ENCODE measurements at regions not wholly inside any gene's neighbourhood (a gene's known extent, or its start where the extent isn't known, plus 50 kb on each side); places are given as distances from the start of the nearest gene placed in this dataset.

DNA sequence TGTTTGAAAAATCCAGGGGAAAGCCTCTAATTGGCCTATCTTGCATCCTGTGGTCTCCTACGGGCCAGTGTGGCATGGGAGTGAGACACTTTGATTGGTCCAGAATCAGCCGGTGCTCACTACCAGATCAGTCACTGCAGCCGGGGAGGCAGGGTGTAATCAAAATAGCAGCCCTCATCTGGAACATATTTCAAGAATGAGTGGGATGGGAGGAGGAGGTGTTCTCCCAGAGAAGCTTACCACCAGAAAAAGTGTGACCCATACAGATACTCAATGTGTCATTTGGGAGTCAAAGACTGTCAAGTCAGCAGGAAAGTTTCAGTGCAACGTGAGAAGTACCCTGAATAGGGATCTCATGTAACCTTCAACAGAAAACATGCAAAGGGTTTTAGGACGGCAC lies 393.9 kb upstream of the SLC14A2 start:
- WGBS, 2 donors (ENCODE audit: low coverage in 1 of 2): 85 to 100% methylated on average over 1 to 5 of the region's 5 CpGs
- TF ChIP-seq CTCF (IDR thresholded peaks at IDR 0.05) (no peak), POLR2AphosphoS5 (IDR thresholded peaks at IDR 0.05) (no peak), EP300 (IDR thresholded peaks at IDR 0.05; ENCODE audit: low read depth) (no peak), POLR2A (IDR thresholded peaks at IDR 0.05) (no peak)
- Histone ChIP-seq H3K36me3 (no peaks in the 10 kb centered on the region), H3K4me3 (no peak overlapping the region), H3K4me1 (no peaks in the 10 kb centered on the region), H3K27me3 (no peaks in the 10 kb centered on the region), H3K27ac (no peak overlapping the region), H3K9me3 (no peaks in the 10 kb centered on the region)
- in situ Hi-C loops (cut with MboI; ENCODE audit: low pct_ligation_motif_present in 1 of 4, low pct_unique_long_range_greater_than_20kb in 1 of 4, low sequenced_read_pairs in 3 of 4) (loop anchor here in 2 of 4 donors (25.0 kb wide), 3 partner anchors 309 to 1084 kb away; partner anchors contain the start of gene SETBP1 (in 1 of the 2)), intact Hi-C loops (cut with DNase I; ENCODE audit: low total_unique reads) (no loop called here)
- no peak for DNase-seq

GRCh38 chr18:45222180-45222579 lies 393.1 kb upstream of the SLC14A2 start:
- Histone ChIP-seq H3K27me3 (no peaks in the 10 kb centered on the region), H3K4me1 (no peaks in the 10 kb centered on the region), H3K36me3 (no peaks in the 10 kb centered on the region), H3K9me3 (no peaks in the 10 kb centered on the region), H3K4me3 (no peak overlapping the region), H3K27ac (no peak overlapping the region)
- intact Hi-C loops (cut with DNase I; ENCODE audit: low total_unique reads): no loop called here
- DNase-seq: no peak
- TF ChIP-seq CTCF (IDR thresholded peaks at IDR 0.05) (no peak), POLR2AphosphoS5 (IDR thresholded peaks at IDR 0.05) (no peak), POLR2A (IDR thresholded peaks at IDR 0.05) (no peak), EP300 (IDR thresholded peaks at IDR 0.05; ENCODE audit: low read depth) (no peak)
- in situ Hi-C loops (cut with MboI; ENCODE audit: low pct_ligation_motif_present in 1 of 4, low pct_unique_long_range_greater_than_20kb in 1 of 4, low sequenced_read_pairs in 3 of 4): loop anchor here in 2 of 4 donors (25.0 kb wide), 3 partner anchors 310 to 1085 kb away; partner anchors contain the start of gene SETBP1 (in 1 of the 2)
- 53 to 54% methylated on average over 3 of the region's 3 CpGs for WGBS, 2 donors (ENCODE audit: low coverage in 1 of 2)

- 89 to 100% methylated on average over 1 of the region's 1 CpG for WGBS, 2 donors (ENCODE audit: low coverage in 1 of 2)
- DNase-seq: no peak
- H3K4me3 ChIP-seq: no peak overlapping the region
- TF ChIP-seq POLR2A (IDR thresholded peaks at IDR 0.05) (no peak), EP300 (IDR thresholded peaks at IDR 0.05; ENCODE audit: low read depth) (no peak), CTCF (IDR thresholded peaks at IDR 0.05) (no peak), POLR2AphosphoS5 (IDR thresholded peaks at IDR 0.05) (no peak)
- intact Hi-C loops (cut with DNase I; ENCODE audit: low total_unique reads) (no loop called here), in situ Hi-C loops (cut with MboI; ENCODE audit: low pct_ligation_motif_present in 1 of 4, low pct_unique_long_range_greater_than_20kb in 1 of 4, low sequenced_read_pairs in 3 of 4) (no loop called here)
- no peaks in the 10 kb centered on the region for H3K9me3 ChIP-seq
- H3K27ac ChIP-seq: no peak overlapping the region
- no peaks in the 10 kb centered on the region for H3K27me3 ChIP-seq
- H3K4me1 ChIP-seq: no peaks in the 10 kb centered on the region
- H3K36me3 ChIP-seq: no peaks in the 10 kb centered on the region
Measured at GRCh38 chr18:45227001-45227742, 388.1 kb upstream of the SLC14A2 start.

- in situ Hi-C loops (cut with MboI; ENCODE audit: low pct_ligation_motif_present in 1 of 4, low pct_unique_long_range_greater_than_20kb in 1 of 4, low sequenced_read_pairs in 3 of 4) (no loop called here), intact Hi-C loops (cut with DNase I; ENCODE audit: low total_unique reads) (no loop called here)
- no peak overlapping the region for H3K27ac ChIP-seq
- H3K4me3 ChIP-seq: no peak overlapping the region
- H3K27me3 ChIP-seq: no peaks in the 10 kb centered on the region
- DNase-seq: no peak
- no peak for TF ChIP-seq POLR2A (IDR thresholded peaks at IDR 0.05)
- no peak for TF ChIP-seq EP300 (IDR thresholded peaks at IDR 0.05; ENCODE audit: low read depth)
- no peak for TF ChIP-seq CTCF (IDR thresholded peaks at IDR 0.05)
- no peak for TF ChIP-seq POLR2AphosphoS5 (IDR thresholded peaks at IDR 0.05)
- WGBS, 2 donors (ENCODE audit: low coverage in 1 of 2): 73 to 78% methylated on average over 7 of the region's 7 CpGs
- H3K36me3 ChIP-seq: no peaks in the 10 kb centered on the region
- no peaks in the 10 kb centered on the region for H3K9me3 ChIP-seq
- H3K4me1 ChIP-seq: no peaks in the 10 kb centered on the region
Measured at GRCh38 chr18:45228796-45229388, 386.4 kb upstream of the SLC14A2 start.

All from transverse colon (tissue), 4 donors.